Kidney (tissue), 13 donors: ENCODE measurements at regions not wholly inside any gene's neighbourhood (a gene's known extent, or its start where the extent isn't known, plus 50 kb on each side); places are given as distances from the start of the nearest gene placed in this dataset.
"Not testable (repeated sequence)": the region's sequence is repeated elsewhere in the genome, so short reads cannot be mapped to it uniquely, and the experiment has no call there.

Experiments
- DNase-seq, 5 donors: peaks; one replicate each; pipeline ENCODE4 v3.0.0-alpha.2; 2013 to 2020
- FAIRE-seq: peaks from 2 replicates; lab custom pipeline; 2012; peaks lifted over from hg19 to GRCh38; lab: Jason Lieb, UNC
- H3K27ac ChIP-seq, 2 donors: one replicate each; pipeline ENCODE4 v1.7.0; 2013; ENCODE audit warnings: low read depth in 2 of 2, low read length in 2 of 2, inconsistent platforms in 1 of 2
- H3K27me3 ChIP-seq: one replicate; pipeline ENCODE4 v1.7.1; 2013; ENCODE audit warnings: low read length, inconsistent platforms; ENCODE audit not compliant: control insufficient read depth, insufficient read depth
- H3K36me3 ChIP-seq, 3 donors: one replicate each; pipeline versions ENCODE4 v1.7.0 to v1.7.1; 2013; ENCODE audit warnings: low read length in 3 of 3, control low read depth in 1 of 3, inconsistent platforms in 1 of 3; ENCODE audit not compliant: insufficient read depth in 3 of 3, control insufficient read depth in 2 of 3
- H3K4me1 ChIP-seq, 3 donors: one replicate each; pipeline versions ENCODE4 v1.7.0 to v1.7.1; 2013; ENCODE audit warnings: low read length in 3 of 3, inconsistent platforms in 1 of 3, low read depth in 1 of 3; ENCODE audit not compliant: control insufficient read depth in 2 of 3, insufficient read depth in 2 of 3
- H3K4me3 ChIP-seq, 3 donors: one replicate each; pipeline versions ENCODE4 v1.7.0 to v1.8.1; 2013; ENCODE audit warnings: low read length in 3 of 3, control low read depth in 1 of 3, inconsistent platforms in 1 of 3
- H3K9ac ChIP-seq, 3 donors: one replicate each; pipeline versions ENCODE4 v1.7.0 to v1.7.1; 2013; ENCODE audit warnings: low read length in 3 of 3, control low read depth in 1 of 3, inconsistent platforms in 1 of 3
- H3K9me3 ChIP-seq, 3 donors: one replicate each; pipeline versions ENCODE4 v1.7.0 to v1.7.1; 2013; ENCODE audit warnings: low read length in 3 of 3, control low read depth in 1 of 3, inconsistent platforms in 1 of 3; ENCODE audit not compliant: control insufficient read depth in 2 of 3, insufficient read depth in 1 of 3
- CTCF ChIP-seq: IDR thresholded peaks from 3 replicates; pipeline ENCODE4 v1.5.1; 2012; ENCODE audit warnings: mild to moderate bottlenecking, moderate library complexity, borderline replicate concordance; ENCODE audit not compliant: insufficient read depth; ENCODE audit errors: extremely low read depth
- intact Hi-C: fragments of 100-400 bp; cut with DNase I; formaldehyde crosslinking; loops from one replicate; pipeline ENCODE4 v1.11.1; 2022
- donor health status: control.
- donor health status: control.
- donor health status: control.
- donor health status: control.
- donor health status: control.
- donor health status: DM: yes; HTN: yes; CAD: no.
- donor health status: Normal renal cell carcinoma (clear cell type).

DNA sequence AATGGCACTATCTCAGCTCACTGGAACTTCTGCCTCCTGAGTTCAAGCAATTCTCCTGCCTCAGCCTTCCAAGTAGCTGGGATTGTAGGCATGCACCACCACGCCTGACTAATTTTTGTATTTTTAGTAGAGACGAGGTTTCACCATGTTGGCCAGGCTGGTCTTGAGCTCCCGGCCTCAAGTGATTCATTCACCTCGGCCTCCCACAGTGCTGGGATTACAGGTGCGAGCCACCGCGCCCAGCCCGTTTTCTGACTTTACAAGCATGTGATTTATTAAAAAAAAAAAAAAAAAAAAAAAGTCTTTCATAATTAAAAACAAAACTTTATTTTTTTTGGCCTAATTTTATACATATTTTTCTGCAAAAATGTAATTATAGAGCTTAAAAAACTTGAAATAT, 64.8 kb upstream of the DGKB start:
- H3K9me3 ChIP-seq, H3K4me3 ChIP-seq: not testable (repeated sequence)

DNA sequence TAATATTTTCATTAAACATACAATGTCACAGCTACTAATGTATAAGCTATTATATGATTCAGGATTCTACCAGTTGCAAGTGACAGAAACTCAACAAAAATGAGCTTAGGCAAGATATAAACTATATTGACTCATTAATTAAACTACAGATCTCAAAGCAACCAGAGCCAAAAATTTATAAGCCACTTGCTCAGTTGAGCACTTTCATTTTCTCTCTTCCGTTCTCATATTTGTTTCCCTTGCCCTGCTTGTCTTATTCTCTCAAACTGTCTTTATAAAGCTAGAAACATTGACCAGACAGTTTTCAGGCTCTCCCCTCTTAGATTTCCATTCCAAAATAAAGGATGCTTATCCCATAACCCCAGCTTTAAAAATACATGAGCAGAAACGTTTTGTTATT, 60.2 kb upstream of the DGKB start:
- no peaks in the 10 kb centered on the region for H3K9me3 ChIP-seq
- no peaks in the 10 kb centered on the region for H3K27me3 ChIP-seq
- no peak for FAIRE-seq
- H3K4me1 ChIP-seq: no peaks in the 10 kb centered on the region
- no peak for TF ChIP-seq CTCF
- intact Hi-C loops: no loop called here
- H3K27ac ChIP-seq: no peak overlapping the region
- no peak for DNase-seq
- no peaks in the 10 kb centered on the region for H3K36me3 ChIP-seq
- no peak overlapping the region for H3K4me3 ChIP-seq
- H3K9ac ChIP-seq: no peak overlapping the region

More for the DNA sequence above, 64.8 kb upstream of the DGKB start:
- H3K9ac ChIP-seq, H3K36me3 ChIP-seq, FAIRE-seq, intact Hi-C loops, H3K4me1 ChIP-seq, H3K27me3 ChIP-seq, H3K27ac ChIP-seq: not testable (repeated sequence)
- peak in 1 of 5 donors; percentile 22 for DNase-seq

GRCh38 chr7:14960721-14961120, 58.2 kb upstream of the DGKB start:
- no peaks in the 10 kb centered on the region for H3K36me3 ChIP-seq
- peak in 1 of 5 donors; percentile 24 for DNase-seq
- H3K9ac ChIP-seq: no peak overlapping the region
- intact Hi-C loops: no loop called here
- H3K4me1 ChIP-seq: no peaks in the 10 kb centered on the region
- no peaks in the 10 kb centered on the region for H3K9me3 ChIP-seq
- no peaks in the 10 kb centered on the region for H3K27me3 ChIP-seq
- FAIRE-seq: no peak
- H3K27ac ChIP-seq: no peak overlapping the region
- H3K4me3 ChIP-seq: no peak overlapping the region
- TF ChIP-seq CTCF: no peak

DNA sequence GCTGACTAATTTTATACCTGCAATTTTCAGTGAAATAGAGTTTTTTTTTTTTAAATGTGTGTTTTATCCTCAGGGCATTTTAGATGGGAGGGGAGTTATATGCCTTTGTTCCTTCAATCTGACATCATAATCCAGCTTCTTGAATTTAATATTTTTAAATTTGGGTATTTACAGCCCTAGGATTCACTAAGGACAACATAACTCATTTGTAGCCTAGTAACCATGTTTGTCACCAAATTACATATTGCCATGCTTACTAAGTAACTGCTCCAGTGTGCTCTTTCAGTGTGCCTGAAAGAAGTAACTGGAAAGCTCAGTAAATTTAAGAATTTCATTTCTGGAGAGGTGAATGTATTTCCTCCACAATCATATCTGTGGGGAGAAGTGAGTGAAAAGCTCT, 56.8 kb upstream of the DGKB start:
- no peak for TF ChIP-seq CTCF
- Histone ChIP-seq H3K9me3 (no peaks in the 10 kb centered on the region), H3K4me3 (no peak overlapping the region), H3K27ac (no peak overlapping the region), H3K4me1 (no peaks in the 10 kb centered on the region), H3K27me3 (no peaks in the 10 kb centered on the region), H3K36me3 (no peaks in the 10 kb centered on the region), H3K9ac (no peak overlapping the region)
- intact Hi-C loops: no loop called here
- no peak for FAIRE-seq
- no peak for DNase-seq
